Fibroblast of the aortic adventitia (primary cell): ENCODE measurements at regions not wholly inside any gene's neighbourhood (a gene's known extent, or its start where the extent isn't known, plus 50 kb on each side); places are given as distances from the start of the nearest gene placed in this dataset.
"Not testable (repeated sequence)": the region's sequence is repeated elsewhere in the genome, so short reads cannot be mapped to it uniquely, and the experiment has no call there.

Experiments
- DNase-seq: peaks from one replicate; pipeline ENCODE4 v3.0.0-alpha.2; 2010; ENCODE audit warnings: low read depth
- H3K4me3 ChIP-seq: 2 replicates; pipeline ENCODE4 v1.5.1; 2011; ENCODE audit warnings: low read depth, mild to moderate bottlenecking, control low read depth, low read length, moderate library complexity
- CTCF ChIP-seq: IDR thresholded peaks from 2 replicates; pipeline ENCODE4 v1.5.1; 2011; ENCODE audit warnings: mild to moderate bottlenecking, low read length, control low read depth, inconsistent platforms; ENCODE audit not compliant: insufficient read depth

- no peak for DNase-seq
- no peak for TF ChIP-seq CTCF
- H3K4me3 ChIP-seq: no peak overlapping the region
Measured at GRCh38 chr14:100429537-100429936, 106.4 kb downstream of the SLC25A47 start.

- DNase-seq: no peak
- no peak overlapping the region for H3K4me3 ChIP-seq
- TF ChIP-seq CTCF: no peak
Measured at GRCh38 chr14:100430571-100430970, 107.4 kb downstream of the SLC25A47 start.

- not testable (repeated sequence) for DNase-seq, H3K4me3 ChIP-seq
Measured at GRCh38 chr14:100431461-100431860, 108.3 kb downstream of the SLC25A47 start.

GRCh38 chr14:100432652-100433427 is 109.7 kb downstream of the SLC25A47 start:
- no peak for TF ChIP-seq CTCF

GRCh38 chr14:100433428-100433814 is 110.3 kb downstream of the SLC25A47 start:
- no peak for TF ChIP-seq CTCF
- DNase-seq: no peak
- no peak overlapping the region for H3K4me3 ChIP-seq

More at GRCh38 chr14:100432652-100433427, 109.7 kb downstream of the SLC25A47 start:
- no peak overlapping the region for H3K4me3 ChIP-seq
- DNase-seq: no peak

GRCh38 chr14:100434033-100434601 is 111.0 kb downstream of the SLC25A47 start:
- TF ChIP-seq CTCF: no peak
- DNase-seq: no peak
- no peak overlapping the region for H3K4me3 ChIP-seq

GRCh38 chr14:100434911-100435438 is 111.8 kb downstream of the SLC25A47 start:
- no peak for DNase-seq
- no peak overlapping the region for H3K4me3 ChIP-seq
- TF ChIP-seq CTCF: no peak
